NB4 (cell line): ENCODE measurements at regions not wholly inside any gene's neighbourhood (a gene's known extent, or its start where the extent isn't known, plus 50 kb on each side); places are given as distances from the start of the nearest gene placed in this dataset.
"Not testable (repeated sequence)": the region's sequence is repeated elsewhere in the genome, so short reads cannot be mapped to it uniquely, and the experiment has no call there.

Experiments used
- CTCF ChIP-seq: IDR thresholded peaks from one replicate; pipeline ENCODE4 v1.5.1; 2012; ENCODE audit warnings: low read depth, low read length
- MAX ChIP-seq: IDR thresholded peaks from 2 replicates; pipeline ENCODE4 v1.6.1; 2011; ENCODE audit warnings: low read depth, low read length
- MYC ChIP-seq: IDR thresholded peaks from 2 replicates; pipeline ENCODE4 v1.6.1; 2011; ENCODE audit warnings: low read depth, low read length
- POLR2A ChIP-seq: IDR thresholded peaks from 2 replicates; pipeline ENCODE4 v1.6.1; 2011; ENCODE audit warnings: mild to moderate bottlenecking; ENCODE audit not compliant: insufficient read length; ENCODE audit errors: extremely low read depth

- TF ChIP-seq CTCF, POLR2A, MAX, MYC: not testable (repeated sequence)
Observed at GRCh38 chr1:120298487-120298886, 116.3 kb upstream of the NBPF8 start.
